ENCODE measurements at regions not wholly inside any gene's neighbourhood (a gene's known extent, or its start where the extent isn't known, plus 50 kb on each side); places are given as distances from the start of the nearest gene placed in this dataset.

- TF ChIP-seq, protein P1, sequence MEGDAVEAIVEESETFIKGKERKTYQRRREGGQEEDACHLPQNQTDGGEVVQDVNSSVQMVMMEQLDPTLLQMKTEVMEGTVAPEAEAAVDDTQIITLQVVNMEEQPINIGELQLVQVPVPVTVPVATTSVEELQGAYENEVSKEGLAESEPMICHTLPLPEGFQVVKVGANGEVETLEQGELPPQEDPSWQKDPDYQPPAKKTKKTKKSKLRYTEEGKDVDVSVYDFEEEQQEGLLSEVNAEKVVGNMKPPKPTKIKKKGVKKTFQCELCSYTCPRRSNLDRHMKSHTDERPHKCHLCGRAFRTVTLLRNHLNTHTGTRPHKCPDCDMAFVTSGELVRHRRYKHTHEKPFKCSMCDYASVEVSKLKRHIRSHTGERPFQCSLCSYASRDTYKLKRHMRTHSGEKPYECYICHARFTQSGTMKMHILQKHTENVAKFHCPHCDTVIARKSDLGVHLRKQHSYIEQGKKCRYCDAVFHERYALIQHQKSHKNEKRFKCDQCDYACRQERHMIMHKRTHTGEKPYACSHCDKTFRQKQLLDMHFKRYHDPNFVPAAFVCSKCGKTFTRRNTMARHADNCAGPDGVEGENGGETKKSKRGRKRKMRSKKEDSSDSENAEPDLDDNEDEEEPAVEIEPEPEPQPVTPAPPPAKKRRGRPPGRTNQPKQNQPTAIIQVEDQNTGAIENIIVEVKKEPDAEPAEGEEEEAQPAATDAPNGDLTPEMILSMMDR (IDR thresholded peaks at IDR 0.05; ENCODE audit: control extremely low read depth in 1 of 3, insufficient read depth in 1 of 3, low read depth in 1 of 3, low read length in 3 of 3), result no peak
- TF ChIP-seq ZNF274 (IDR thresholded peaks at IDR 0.05; ENCODE audit: borderline replicate concordance, extremely low read depth, low read length) (no peak), JUND (IDR thresholded peaks at IDR 0.05; ENCODE audit: low read length) (no peak), TEAD4 (IDR thresholded peaks at IDR 0.05; ENCODE audit: low read depth, low read length) (no peak), POU5F1 (IDR thresholded peaks at IDR 0.05; ENCODE audit: low read depth, low read length) (no peak), POLR2A (IDR thresholded peaks at IDR 0.05; ENCODE audit: control extremely low read depth in 1 of 2, low read depth in 2 of 2, low read length in 2 of 2) (no peak), HDAC2 (IDR thresholded peaks at IDR 0.05; ENCODE audit: borderline replicate concordance in 1 of 2, low read depth in 2 of 2, low read length in 2 of 2) (no peak), RFX5 (IDR thresholded peaks at IDR 0.05; ENCODE audit: borderline replicate concordance, low read depth, low read length) (no peak), EZH2 (IDR thresholded peaks at IDR 0.05; ENCODE audit: low read depth, low read length, severe bottlenecking) (no peak)
- TF ChIP-seq, protein P2, sequence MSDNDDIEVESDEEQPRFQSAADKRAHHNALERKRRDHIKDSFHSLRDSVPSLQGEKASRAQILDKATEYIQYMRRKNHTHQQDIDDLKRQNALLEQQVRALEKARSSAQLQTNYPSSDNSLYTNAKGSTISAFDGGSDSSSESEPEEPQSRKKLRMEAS (IDR thresholded peaks at IDR 0.05), result no peak
Measured at GRCh38 chr6:115634131-115634530, 426.6 kb downstream of the FRK start.
